ENCODE measurements at regions not wholly inside any gene's neighbourhood (a gene's known extent, or its start where the extent isn't known, plus 50 kb on each side); places are given as distances from the start of the nearest gene placed in this dataset.

DNA sequence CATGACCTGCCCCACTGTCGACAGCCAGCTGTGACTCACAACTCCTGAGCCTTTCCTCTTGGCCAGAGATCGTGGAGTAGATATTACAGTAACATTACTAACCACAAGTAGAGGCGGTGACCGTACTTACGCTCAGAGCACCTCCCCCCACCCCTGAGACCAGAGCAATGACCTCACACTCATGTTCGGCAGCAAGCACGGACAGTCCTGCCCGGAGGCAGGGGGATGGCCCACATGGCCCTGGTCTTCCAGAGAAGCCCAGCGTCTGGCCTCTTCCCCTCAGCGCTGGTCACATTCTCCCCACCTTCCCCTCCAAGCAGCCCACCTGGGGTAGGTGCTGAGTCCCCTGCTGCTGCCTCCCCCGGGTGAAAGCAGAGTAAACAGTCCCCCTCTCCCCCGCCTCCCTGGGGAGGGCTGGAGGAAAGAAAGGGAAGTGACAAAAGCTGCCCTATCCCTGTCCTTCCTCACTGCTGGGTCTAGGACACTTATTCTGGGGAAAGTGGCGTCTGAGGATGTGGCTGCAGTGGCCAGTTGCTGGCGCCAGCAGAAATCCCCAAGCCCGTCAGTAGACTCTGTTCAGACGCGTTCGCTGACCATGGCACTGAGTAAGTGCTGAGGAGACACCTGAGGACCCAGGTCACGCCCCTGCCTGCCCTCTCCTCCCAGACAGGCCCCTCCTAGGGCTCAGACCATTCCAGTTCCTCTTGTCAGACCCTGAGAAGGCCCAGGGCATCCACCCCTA lies 68.5 kb downstream of the MRPL14 start (continued):
- TF ChIP-seq, protein P1, sequence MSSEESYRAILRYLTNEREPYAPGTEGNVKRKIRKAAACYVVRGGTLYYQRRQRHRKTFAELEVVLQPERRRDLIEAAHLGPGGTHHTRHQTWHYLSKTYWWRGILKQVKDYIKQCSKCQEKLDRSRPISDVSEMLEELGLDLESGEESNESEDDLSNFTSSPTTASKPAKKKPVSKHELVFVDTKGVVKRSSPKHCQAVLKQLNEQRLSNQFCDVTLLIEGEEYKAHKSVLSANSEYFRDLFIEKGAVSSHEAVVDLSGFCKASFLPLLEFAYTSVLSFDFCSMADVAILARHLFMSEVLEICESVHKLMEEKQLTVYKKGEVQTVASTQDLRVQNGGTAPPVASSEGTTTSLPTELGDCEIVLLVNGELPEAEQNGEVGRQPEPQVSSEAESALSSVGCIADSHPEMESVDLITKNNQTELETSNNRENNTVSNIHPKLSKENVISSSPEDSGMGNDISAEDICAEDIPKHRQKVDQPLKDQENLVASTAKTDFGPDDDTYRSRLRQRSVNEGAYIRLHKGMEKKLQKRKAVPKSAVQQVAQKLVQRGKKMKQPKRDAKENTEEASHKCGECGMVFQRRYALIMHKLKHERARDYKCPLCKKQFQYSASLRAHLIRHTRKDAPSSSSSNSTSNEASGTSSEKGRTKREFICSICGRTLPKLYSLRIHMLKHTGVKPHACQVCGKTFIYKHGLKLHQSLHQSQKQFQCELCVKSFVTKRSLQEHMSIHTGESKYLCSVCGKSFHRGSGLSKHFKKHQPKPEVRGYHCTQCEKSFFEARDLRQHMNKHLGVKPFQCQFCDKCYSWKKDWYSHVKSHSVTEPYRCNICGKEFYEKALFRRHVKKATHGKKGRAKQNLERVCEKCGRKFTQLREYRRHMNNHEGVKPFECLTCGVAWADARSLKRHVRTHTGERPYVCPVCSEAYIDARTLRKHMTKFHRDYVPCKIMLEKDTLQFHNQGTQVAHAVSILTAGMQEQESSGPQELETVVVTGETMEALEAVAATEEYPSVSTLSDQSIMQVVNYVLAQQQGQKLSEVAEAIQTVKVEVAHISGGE (CRISPR knock-in tag; IDR thresholded peaks at IDR 0.05): peak in 1 of 3 experiments; percentile 85; a peak in 1 of 6 replicates
- peak; percentile 63; the same call in 1 of the 2 replicates for TF ChIP-seq MYNN (IDR thresholded peaks at IDR 0.05)
- no peak for TF ChIP-seq MYNN (CRISPR knock-in tag; IDR thresholded peaks at IDR 0.05)
- TF ChIP-seq EHMT2 (IDR thresholded peaks at IDR 0.05): no peak
- TF ChIP-seq FOXM1 (IDR thresholded peaks at IDR 0.05; ENCODE audit: low read depth): peak; percentile 52
- TF ChIP-seq FOXM1 (CRISPR knock-in tag; IDR thresholded peaks at IDR 0.05; ENCODE audit: low read depth): no peak
- TF ChIP-seq CSDE1 (IDR thresholded peaks at IDR 0.05): no peak
- peak; percentile 41; the same call in 1 of the 2 replicates for TF ChIP-seq SIN3B (IDR thresholded peaks at IDR 0.05; ENCODE audit: low read depth)
- TF ChIP-seq, protein P2, sequence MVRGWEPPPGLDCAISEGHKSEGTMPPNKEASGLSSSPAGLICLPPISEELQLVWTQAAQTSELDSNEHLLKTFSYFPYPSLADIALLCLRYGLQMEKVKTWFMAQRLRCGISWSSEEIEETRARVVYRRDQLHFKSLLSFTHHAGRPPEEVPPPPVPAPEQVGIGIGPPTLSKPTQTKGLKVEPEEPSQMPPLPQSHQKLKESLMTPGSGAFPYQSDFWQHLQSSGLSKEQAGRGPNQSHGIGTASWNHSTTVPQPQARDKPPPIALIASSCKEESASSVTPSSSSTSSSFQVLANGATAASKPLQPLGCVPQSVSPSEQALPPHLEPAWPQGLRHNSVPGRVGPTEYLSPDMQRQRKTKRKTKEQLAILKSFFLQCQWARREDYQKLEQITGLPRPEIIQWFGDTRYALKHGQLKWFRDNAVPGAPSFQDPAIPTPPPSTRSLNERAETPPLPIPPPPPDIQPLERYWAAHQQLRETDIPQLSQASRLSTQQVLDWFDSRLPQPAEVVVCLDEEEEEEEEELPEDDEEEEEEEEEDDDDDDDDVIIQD (CRISPR knock-in tag; IDR thresholded peaks at IDR 0.05): peak; percentile 95
- peak; percentile 99 for TF ChIP-seq FOSL1 (tag; conservative IDR thresholded peaks at IDR 0.05)
- peak; percentile 99 for TF ChIP-seq NR4A1 (CRISPR knock-in tag; IDR thresholded peaks at IDR 0.05)
- TF ChIP-seq NR4A1 (tag; IDR thresholded peaks at IDR 0.05): peak; percentile 98
- TF ChIP-seq TBP (optimal IDR thresholded peaks at IDR 0.05; ENCODE audit: low read depth, low read length): peak; percentile 89
- no peak for TF ChIP-seq ZFX (CRISPR knock-in tag; IDR thresholded peaks at IDR 0.05)
- TF ChIP-seq, protein P3, sequence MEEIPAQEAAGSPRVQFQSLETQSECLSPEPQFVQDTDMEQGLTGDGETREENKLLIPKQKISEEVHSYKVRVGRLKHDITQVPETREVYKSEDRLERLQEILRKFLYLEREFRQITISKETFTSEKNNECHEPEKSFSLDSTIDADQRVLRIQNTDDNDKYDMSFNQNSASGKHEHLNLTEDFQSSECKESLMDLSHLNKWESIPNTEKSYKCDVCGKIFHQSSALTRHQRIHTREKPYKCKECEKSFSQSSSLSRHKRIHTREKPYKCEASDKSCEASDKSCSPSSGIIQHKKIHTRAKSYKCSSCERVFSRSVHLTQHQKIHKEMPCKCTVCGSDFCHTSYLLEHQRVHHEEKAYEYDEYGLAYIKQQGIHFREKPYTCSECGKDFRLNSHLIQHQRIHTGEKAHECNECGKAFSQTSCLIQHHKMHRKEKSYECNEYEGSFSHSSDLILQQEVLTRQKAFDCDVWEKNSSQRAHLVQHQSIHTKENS (CRISPR knock-in tag; IDR thresholded peaks at IDR 0.05): 0 out of 2 replicates have a peak, but pooled peaks have one; percentile 69
- peak; percentile 100 for TF ChIP-seq GATAD2A (IDR thresholded peaks at IDR 0.05)
- TF ChIP-seq HSF4 (CRISPR knock-in tag; IDR thresholded peaks at IDR 0.05; ENCODE audit: borderline replicate concordance): peak; percentile 96
- TF ChIP-seq CEBPB (tag; IDR thresholded peaks at IDR 0.05): peak; percentile 66
- no peak for TF ChIP-seq FUS (optimal IDR thresholded peaks at IDR 0.05; ENCODE audit: low read depth, low read length)
- TF ChIP-seq, protein P4, sequence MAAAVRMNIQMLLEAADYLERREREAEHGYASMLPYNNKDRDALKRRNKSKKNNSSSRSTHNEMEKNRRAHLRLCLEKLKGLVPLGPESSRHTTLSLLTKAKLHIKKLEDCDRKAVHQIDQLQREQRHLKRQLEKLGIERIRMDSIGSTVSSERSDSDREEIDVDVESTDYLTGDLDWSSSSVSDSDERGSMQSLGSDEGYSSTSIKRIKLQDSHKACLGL (CRISPR knock-in tag; IDR thresholded peaks at IDR 0.05; ENCODE audit: borderline replicate concordance, poor library complexity, severe bottlenecking): peak; percentile 51

Data from K562 (cell line).